GM20431 (cell line): ENCODE measurements at regions not wholly inside any gene's neighbourhood (a gene's known extent, or its start where the extent isn't known, plus 50 kb on each side); places are given as distances from the start of the nearest gene placed in this dataset.
"Not testable (repeated sequence)": the region's sequence is repeated elsewhere in the genome, so short reads cannot be mapped to it uniquely, and the experiment has no call there.

Experiments
- in situ Hi-C: fragments of 300-500 bp; cut with MseI, MboI; formaldehyde crosslinking; loops from one replicate; pipeline ENCODE4 v1.15.0; 2020; ENCODE audit warnings: low sequenced_read_pairs; ENCODE audit not compliant: unreplicated experiment

GRCh38 chr14:58919217-58919616, 269.2 kb upstream of the DAAM1 start:
- in situ Hi-C loops: no loop called here

DNA sequence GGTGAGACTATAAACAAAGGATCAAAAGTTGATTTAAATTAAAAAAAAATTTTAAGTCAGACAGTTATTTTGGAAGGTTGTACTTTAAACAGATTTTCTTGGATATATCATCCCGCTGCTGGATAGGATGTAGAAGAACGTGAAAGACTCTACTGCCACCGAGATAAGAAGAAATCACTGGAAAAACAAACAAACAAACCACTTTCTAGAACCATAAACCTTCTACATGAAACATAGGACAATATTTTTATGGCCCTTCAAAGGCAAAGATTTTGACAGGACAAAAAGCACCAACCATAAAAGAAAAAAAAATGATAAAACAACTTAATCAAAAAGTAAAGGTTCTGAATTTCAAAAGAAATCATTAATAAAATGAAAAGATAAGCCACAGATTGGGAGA, 268.2 kb upstream of the DAAM1 start:
- in situ Hi-C loops: no loop called here

DNA sequence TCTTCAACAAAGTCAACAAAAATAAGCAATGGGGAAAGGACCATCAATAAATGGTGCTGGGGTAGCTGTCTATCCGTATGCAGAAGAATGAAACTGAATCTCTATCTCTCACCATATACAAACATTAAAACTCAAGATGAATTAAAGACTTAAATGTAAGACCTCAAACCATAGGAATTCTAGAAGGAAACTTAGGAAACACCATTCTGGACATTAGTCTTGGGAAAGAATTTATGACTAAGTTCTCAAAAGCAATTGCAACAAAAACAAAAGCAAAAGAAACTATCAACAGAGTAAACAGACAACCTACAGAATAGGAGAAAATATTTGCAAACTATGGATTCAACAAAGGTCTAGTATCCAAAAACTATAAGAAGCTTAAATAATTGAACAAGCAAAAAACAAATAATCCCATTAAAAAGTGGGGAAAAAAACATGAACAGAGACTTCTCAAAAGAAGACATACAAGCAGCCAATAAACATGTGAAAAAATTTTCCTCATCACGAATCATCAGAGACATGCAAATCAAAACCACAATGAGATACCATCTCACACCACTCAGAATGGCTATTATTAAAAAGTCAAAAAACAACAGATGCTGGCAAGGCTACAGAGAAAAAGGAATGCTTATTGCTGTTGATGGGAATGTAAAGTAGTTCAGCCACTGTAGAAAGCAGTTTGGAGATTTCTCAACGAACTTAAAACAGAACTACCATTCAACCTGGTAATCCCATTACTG, 266.1 kb upstream of the DAAM1 start:
- in situ Hi-C loops: not testable (repeated sequence)

DNA sequence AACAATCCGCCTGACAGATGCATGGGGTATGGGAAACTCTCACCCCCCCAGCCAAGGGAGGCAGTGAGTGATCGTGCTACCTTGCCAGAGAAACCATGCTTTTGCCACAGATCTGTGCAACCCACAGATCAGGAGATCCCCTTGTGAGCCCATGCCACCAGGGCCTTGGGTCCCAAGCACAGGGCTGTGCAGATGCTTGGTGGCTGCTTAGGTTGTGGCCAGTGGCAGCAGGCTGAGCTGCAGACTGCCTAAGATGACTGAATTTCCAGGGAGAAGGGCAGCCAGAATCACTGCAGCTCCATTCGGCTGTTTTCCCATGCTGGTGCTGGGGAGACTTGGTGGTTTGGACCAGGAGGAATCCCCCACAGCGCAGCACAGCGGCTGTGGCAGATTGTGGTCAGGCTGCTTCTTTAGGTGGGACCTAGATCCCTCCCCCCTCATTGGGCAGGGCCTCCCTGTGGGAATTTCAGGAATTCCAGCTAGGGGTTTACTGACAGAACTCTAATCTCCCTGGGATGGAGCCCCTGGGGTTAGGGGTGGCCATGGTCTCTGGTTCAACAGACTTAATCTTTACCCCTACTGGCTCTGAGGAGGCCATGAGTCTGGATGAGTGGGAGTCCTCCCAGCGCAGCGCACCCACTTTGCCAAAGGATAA, 264.6 kb upstream of the DAAM1 start:
- in situ Hi-C loops: no loop called here

DNA sequence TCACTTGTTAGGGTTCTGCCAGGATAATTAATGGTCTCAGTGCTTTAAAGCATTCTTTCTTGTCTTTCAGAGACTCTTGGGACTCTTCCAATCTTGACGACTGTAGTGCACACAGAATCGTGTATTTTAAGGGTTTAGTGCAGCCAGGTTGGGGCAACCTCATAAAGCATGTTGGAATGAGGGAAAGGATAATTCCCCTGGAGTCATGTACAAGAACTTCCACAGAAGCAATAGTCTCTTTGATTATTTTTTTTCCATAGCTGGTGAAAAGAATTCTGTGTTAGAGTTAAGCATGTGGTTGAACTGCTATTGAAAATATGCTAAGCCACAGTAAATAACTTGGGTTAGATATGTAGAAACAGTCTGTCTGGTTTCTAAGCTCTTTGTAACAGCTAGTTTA, 246.8 kb upstream of the DAAM1 start:
- in situ Hi-C loops: no loop called here

DNA sequence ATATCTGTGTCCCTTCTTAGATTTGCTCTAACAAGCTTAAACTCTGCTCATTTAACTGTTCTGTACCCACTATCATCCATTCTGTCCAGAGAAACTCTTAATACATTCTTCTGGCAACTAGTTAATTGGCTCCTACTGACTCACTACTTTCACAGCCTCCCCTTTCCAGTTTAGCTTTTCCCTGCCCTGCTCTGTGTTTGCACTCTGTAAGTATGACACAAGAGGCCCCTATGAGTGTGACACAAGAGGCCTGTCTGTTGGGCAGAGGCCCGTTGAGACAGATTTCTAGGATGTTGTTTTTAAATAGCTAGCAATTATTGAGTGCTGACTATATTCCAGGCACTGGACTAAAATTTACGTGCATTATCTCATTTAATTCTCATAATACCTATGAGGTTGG, 246.0 kb upstream of the DAAM1 start:
- in situ Hi-C loops: no loop called here

DNA sequence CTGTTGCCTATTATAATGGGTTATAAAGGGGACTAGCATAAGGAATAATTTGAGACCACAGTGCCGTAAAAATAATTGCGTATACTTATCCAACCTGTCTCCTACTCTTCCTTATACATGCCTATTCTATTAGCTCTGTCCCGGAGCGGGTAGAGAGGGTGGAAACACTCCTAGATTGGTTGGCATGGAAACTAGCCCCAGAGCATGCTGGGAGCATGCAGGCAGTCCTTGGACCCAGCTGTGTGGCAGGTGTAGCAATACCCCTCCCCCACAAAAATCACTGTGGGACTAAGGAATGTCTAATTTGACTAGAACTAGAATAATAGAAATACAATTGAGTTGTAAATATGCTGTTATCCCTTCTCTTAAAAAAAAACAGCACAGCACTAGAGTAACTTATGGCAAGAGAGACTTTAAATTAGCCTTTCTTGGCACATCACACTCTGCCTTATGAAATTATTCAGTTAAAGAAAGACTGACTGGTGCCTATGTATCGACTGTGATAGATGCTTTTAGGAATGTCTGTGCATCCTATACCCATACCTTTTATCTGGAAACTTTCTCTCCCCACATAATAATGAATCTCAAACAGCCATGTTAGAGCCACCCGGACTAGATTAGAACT, 244.0 kb upstream of the DAAM1 start:
- in situ Hi-C loops: no loop called here

- in situ Hi-C loops: no loop called here
Measured at GRCh38 chr14:58944968-58945356, 243.5 kb upstream of the DAAM1 start.

DNA sequence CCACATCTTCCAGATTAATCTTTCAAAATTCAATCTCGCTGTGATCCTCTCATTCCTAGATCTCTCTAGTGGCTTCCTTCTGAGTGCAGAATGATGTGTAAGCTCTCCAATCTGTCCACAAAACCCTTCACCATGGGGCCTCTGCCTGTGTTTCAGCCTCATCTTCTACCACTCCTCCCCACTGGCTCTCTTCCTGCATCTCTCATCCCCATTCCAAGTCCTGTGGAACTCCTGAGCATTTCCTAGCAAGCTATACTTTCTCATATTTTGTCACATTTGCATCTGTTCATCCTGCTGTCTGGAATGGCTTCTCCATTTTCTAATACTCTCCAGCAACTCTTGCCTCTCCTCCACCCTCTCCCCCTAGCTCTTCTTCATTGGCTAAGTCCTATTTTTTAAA, 242.0 kb upstream of the DAAM1 start:
- in situ Hi-C loops: no loop called here

- in situ Hi-C loops: no loop called here
Measured at GRCh38 chr14:58947156-58947555, 241.3 kb upstream of the DAAM1 start.

DNA sequence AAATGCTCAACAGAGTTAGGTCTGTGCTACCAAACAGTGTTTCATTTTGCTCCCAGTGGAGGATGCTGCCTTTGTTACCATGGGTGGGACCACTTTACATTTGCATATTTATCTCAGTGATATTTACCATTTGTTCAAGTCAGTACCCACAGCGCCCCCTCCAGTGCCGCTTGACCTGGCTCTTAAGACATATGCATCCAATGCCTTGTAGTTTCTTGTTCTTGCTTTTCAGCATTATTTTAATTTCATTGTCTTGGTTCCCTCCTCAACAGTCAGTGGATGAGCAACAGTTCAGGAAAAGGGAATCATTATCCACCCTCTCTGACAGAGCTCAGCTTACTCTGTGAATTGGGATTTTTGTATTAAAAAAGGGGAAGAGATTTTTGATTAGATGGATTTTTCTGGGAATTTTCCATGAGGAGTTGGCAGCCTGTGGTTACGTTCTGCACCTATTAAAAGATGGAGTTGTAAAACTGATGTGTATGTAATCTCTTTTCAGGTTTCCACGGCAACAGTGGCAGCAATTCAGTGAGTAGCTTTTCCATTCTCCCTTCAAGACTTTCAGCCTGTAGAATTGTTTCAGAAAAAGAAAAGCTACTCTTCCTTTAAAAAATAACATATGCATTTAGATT, 240.5 kb upstream of the DAAM1 start:
- in situ Hi-C loops: no loop called here

- in situ Hi-C loops: no loop called here
Measured at GRCh38 chr14:58950555-58950954, 237.9 kb upstream of the DAAM1 start.

GRCh38 chr14:58951143-58951542, 237.3 kb upstream of the DAAM1 start:
- in situ Hi-C loops: no loop called here

DNA sequence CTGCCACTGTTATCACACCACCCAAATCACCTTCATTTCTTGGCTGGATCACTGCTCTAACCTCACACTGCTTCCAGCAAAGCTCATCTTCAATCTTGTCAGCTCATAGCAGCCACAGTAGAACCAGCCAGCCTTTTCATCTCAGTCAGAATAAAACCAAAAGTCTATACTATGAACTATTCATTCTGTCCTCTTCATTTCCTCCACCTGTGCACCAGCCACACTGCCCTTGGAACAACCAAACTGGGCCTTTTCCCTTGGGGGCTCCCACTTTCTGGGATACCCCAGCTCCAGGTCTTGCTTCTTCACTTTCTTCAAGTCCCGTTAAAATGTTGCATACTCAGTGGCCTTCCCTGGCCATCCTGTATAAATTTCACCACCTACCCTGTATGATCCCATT, 234.4 kb upstream of the DAAM1 start:
- in situ Hi-C loops: no loop called here

DNA sequence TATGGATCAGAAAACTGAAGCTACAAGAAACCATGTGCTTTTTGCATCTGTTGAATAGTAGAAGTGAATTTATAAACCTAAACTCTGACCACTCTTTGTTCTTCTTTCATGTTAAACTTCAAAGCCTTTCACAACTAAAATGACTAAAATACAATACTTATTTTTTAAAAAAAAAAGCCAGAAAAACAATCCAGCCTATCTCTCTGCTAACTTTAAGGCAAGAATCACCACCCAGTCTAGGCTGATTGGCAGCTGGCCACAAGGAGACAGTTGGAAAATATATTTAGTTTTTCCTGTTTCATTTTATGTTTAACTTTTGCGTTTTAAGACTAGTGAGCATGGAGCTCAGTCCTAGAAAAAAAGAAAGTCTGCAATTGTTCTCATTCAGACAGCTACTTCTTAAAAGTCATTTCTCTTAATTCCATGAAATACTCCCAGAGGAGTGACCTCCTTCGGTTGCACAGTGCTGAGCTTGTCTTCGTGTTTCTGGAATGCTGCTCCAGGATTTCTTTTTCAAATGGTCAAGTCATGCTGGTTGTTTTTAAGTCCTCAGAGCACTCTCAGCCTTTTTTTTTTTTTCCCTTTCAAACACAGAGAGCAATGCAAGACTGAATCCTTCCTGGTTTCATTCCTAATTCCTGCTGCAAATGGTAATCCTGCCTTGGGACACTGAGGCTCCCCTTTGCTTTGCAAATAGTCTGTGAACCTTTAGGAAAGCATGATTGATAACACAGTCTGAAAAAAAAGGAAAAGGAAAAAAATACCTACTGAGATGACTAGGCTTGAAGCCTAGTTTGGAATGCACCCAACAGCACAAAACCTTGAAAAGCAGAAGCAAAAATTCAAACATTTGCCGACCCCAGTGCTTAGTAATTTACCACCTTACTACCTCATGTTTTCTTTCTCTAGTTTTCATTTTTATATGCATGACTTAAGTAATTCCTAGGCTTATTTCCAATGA, 233.3 kb upstream of the DAAM1 start:
- in situ Hi-C loops: no loop called here

DNA sequence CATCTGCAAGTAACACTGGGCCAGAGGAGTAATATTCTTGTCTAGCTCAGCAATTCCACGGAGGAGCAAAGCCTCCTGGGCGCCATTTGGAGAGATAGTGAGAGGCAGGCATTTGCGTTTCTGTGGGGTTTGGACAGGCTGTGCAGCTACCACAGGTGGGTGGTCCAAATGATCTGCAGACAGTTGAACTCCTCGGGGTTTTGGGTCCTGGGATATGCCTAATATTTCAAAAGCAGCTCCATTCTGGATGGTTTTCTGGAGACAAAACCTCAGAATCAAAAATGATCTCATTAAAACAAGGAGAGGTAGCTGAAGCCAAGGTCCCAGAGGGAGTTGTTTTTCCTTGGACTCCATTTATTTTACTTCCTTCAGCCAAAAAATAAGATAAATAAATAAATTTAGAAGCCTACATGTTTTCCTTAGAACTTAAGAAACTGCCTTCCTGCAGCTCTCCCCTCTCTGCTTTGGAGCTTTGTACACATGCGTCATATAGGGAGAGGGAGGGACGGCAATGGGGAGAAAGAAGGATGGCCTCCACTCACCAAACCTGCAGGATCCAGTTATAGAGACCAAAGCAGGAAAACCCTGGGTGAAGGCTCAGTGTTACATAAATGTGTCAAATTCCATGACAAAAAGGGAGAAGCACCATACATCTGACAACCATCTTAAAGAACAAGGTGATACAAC, 227.3 kb upstream of the DAAM1 start:
- in situ Hi-C loops: no loop called here

GRCh38 chr14:58963873-58964597, 224.4 kb upstream of the DAAM1 start:
- in situ Hi-C loops: no loop called here

DNA sequence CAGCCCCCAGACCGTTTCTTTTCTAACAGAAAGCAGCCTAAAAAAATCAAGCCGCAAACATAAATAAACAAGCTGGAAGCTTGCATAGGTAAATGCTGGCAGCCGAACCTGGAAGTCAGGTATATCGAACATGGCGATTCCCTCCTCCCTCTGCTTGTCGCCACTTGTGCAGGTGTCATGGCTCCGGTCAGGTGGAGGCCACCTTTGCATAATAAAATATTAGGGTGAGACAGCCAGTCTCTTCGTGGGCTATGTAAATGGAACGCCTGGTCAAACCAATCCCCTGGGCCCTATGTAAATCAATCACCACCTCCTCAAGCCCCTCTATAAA, 223.9 kb upstream of the DAAM1 start:
- in situ Hi-C loops: no loop called here

DNA sequence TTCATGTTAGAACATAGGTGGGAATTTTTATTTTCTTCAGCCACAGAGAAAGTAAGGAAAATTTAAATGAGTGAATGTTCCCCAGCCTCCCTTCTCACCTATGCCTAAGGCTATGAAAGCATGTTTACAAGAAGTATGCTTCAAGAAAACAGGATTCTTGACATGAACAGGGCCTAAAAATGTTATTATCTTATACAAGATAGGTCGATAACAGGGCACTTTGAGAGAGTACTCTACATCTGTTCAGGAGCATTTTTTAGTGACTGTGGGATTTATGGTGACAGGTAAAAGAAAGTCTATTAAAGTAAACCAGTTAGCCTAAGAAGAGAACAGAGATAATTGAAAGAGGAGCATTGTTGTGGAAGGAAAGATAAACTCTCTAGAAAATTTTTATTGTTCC, 222.9 kb upstream of the DAAM1 start:
- in situ Hi-C loops: no loop called here
